SK-N-SH treated with all-trans-retinoic acid at 6 μM for 48 hours (cell line): ENCODE measurements at regions not wholly inside any gene's neighbourhood (a gene's known extent, or its start where the extent isn't known, plus 50 kb on each side); places are given as distances from the start of the nearest gene placed in this dataset.

Source experiments
- ATAC-seq: fragments of 200-7000 bp; cut with Tn5 transposase; 3 replicates; pipeline ENCODE4 v1.9.1; 2020; ENCODE audit warnings: mild to moderate bottlenecking, moderate library complexity
- ARNTL ChIP-seq: fragments of 450-650 bp; formaldehyde crosslinking; IDR thresholded peaks from 2 replicates; pipeline ENCODE4 v1.5.0; 2020; ENCODE audit warnings: low read depth, mild to moderate bottlenecking, moderate library complexity, borderline replicate concordance
- BACH2 ChIP-seq: fragments of 250-450 bp; sonication (Bioruptor Pico); IDR thresholded peaks from 2 replicates; pipeline ENCODE4 v1.9.0; 2021; ENCODE audit warnings: mild to moderate bottlenecking, borderline replicate concordance
- CSDC2 ChIP-seq: fragments of 250-450 bp; sonication (Bioruptor Pico); IDR thresholded peaks from 2 replicates; pipeline ENCODE4 v1.5.0; 2020; ENCODE audit warnings: mild to moderate bottlenecking, moderate library complexity
- ESRRG ChIP-seq: fragments of 250-450 bp; sonication (Bioruptor Pico); IDR thresholded peaks from 2 replicates; pipeline ENCODE4 v1.6.1; 2021; ENCODE audit warnings: mild to moderate bottlenecking
- GLIS3 ChIP-seq: fragments of 250-450 bp; sonication (Bioruptor Pico); IDR thresholded peaks from 2 replicates; pipeline ENCODE4 v1.5.0; 2020; ENCODE audit warnings: mild to moderate bottlenecking, moderate library complexity
- ISL1 ChIP-seq: fragments of 250-450 bp; sonication (Bioruptor Pico); IDR thresholded peaks from 2 replicates; pipeline ENCODE4 v2.1.2; 2022; ENCODE audit warnings: mild to moderate bottlenecking, moderate library complexity
- OSR1 ChIP-seq: fragments of 250-450 bp; sonication (Bioruptor Pico); IDR thresholded peaks from 2 replicates; pipeline ENCODE4 v1.8.0; 2022; ENCODE audit warnings: moderate library complexity, mild to moderate bottlenecking, inconsistent platforms
- PPARA ChIP-seq: fragments of 250-450 bp; sonication (Bioruptor Pico); IDR thresholded peaks from 2 replicates; pipeline ENCODE4 v1.5.0; 2020; ENCODE audit warnings: mild to moderate bottlenecking, borderline replicate concordance
- RARB ChIP-seq: fragments of 250-450 bp; sonication (Bioruptor Pico); IDR thresholded peaks from 2 replicates; pipeline ENCODE4 v1.8.0; 2021; ENCODE audit warnings: mild to moderate bottlenecking, moderate library complexity
- SNAI2 ChIP-seq: fragments of 250-450 bp; sonication (Bioruptor Pico); IDR thresholded peaks from 2 replicates; pipeline ENCODE4 v1.5.0; 2020; ENCODE audit warnings: mild to moderate bottlenecking, moderate library complexity
- TCF4 ChIP-seq: fragments of 250-450 bp; sonication (Bioruptor Pico); IDR thresholded peaks from 2 replicates; pipeline ENCODE4 v1.8.0; 2021; ENCODE audit warnings: mild to moderate bottlenecking, moderate library complexity, borderline replicate concordance
- TOX ChIP-seq: fragments of 250-450 bp; sonication (Bioruptor Pico); IDR thresholded peaks from 2 replicates; pipeline ENCODE4 v1.8.0; 2021; ENCODE audit warnings: mild to moderate bottlenecking, moderate library complexity, borderline replicate concordance
- ZC3H10 ChIP-seq: fragments of 250-450 bp; sonication (Bioruptor Pico); IDR thresholded peaks from 2 replicates; pipeline ENCODE4 v1.5.1; 2021; ENCODE audit warnings: mild to moderate bottlenecking, moderate library complexity
- ZFP3 ChIP-seq: fragments of 250-450 bp; sonication (Bioruptor Pico); IDR thresholded peaks from 2 replicates; pipeline ENCODE4 v1.5.0; 2020; ENCODE audit warnings: mild to moderate bottlenecking, moderate library complexity
- ZFP30 ChIP-seq: fragments of 450-650 bp; formaldehyde crosslinking; IDR thresholded peaks from 2 replicates; pipeline ENCODE4 v1.5.0; 2022; ENCODE audit warnings: mild to moderate bottlenecking, moderate library complexity
- ZNF565 ChIP-seq: fragments of 450-650 bp; formaldehyde crosslinking; conservative IDR thresholded peaks from 2 replicates; pipeline ENCODE4 v1.5.0; 2020; ENCODE audit warnings: low read depth, mild to moderate bottlenecking, moderate library complexity
- ZNF70 ChIP-seq: fragments of 450-650 bp; formaldehyde crosslinking; IDR thresholded peaks from 2 replicates; pipeline ENCODE4 v1.5.0; 2020; ENCODE audit warnings: mild to moderate bottlenecking, moderate library complexity
- ZNF8 ChIP-seq: fragments of 450-650 bp; formaldehyde crosslinking; IDR thresholded peaks from 2 replicates; pipeline ENCODE4 v1.5.0; 2020; ENCODE audit warnings: mild to moderate bottlenecking, moderate library complexity
- TF ChIP-seq, protein P1 (sequence below): fragments of 250-450 bp; sonication (Bioruptor Pico); IDR thresholded peaks from 2 replicates; pipeline ENCODE4 v1.5.0; 2020; ENCODE audit warnings: mild to moderate bottlenecking, moderate library complexity
- TF ChIP-seq, protein P2 (sequence below): fragments of 250-450 bp; sonication (Bioruptor Pico); IDR thresholded peaks from 2 replicates; pipeline ENCODE4 v1.5.1; 2020; ENCODE audit warnings: low read depth, mild to moderate bottlenecking, moderate library complexity
- TF ChIP-seq, protein P3 (sequence below): fragments of 250-450 bp; sonication (Bioruptor Pico); IDR thresholded peaks from 2 replicates; pipeline ENCODE4 v1.8.0; 2020; ENCODE audit warnings: mild to moderate bottlenecking, moderate library complexity, borderline replicate concordance
- TF ChIP-seq, protein P4 (sequence below): fragments of 250-450 bp; sonication (Bioruptor Pico); IDR thresholded peaks from 2 replicates; pipeline ENCODE4 v1.8.0; 2021; ENCODE audit warnings: low read depth, mild to moderate bottlenecking, moderate library complexity, borderline replicate concordance

DNA sequence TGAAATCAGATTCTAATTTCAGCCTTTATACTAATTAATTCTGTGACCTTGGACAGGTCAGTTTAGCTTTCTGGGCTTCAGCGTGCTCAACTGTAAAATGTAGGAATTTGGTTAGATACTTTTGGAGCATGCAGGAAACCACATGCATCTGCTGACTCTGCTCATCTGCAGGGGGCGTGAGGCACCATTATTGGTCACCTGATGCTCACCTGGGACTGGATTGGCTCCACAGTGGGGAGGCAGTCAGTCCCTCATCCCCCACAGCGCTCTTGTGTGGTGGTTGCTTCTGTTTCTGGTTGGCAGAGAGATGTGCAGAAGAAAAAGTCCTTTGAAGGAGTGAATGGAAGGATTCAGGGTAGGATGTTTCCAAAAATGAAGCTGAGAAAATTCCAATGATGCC lies 150.9 kb upstream of the MTPN start:
- TF ChIP-seq ZNF565 (CRISPR knock-in tag), result no peak
- no peak for TF ChIP-seq SNAI2 (CRISPR knock-in tag)
- no peak for TF ChIP-seq ZFP30 (CRISPR knock-in tag)
- TF ChIP-seq, protein P1, sequence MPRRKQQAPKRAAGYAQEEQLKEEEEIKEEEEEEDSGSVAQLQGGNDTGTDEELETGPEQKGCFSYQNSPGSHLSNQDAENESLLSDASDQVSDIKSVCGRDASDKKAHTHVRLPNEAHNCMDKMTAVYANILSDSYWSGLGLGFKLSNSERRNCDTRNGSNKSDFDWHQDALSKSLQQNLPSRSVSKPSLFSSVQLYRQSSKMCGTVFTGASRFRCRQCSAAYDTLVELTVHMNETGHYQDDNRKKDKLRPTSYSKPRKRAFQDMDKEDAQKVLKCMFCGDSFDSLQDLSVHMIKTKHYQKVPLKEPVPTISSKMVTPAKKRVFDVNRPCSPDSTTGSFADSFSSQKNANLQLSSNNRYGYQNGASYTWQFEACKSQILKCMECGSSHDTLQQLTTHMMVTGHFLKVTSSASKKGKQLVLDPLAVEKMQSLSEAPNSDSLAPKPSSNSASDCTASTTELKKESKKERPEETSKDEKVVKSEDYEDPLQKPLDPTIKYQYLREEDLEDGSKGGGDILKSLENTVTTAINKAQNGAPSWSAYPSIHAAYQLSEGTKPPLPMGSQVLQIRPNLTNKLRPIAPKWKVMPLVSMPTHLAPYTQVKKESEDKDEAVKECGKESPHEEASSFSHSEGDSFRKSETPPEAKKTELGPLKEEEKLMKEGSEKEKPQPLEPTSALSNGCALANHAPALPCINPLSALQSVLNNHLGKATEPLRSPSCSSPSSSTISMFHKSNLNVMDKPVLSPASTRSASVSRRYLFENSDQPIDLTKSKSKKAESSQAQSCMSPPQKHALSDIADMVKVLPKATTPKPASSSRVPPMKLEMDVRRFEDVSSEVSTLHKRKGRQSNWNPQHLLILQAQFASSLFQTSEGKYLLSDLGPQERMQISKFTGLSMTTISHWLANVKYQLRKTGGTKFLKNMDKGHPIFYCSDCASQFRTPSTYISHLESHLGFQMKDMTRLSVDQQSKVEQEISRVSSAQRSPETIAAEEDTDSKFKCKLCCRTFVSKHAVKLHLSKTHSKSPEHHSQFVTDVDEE, result no peak
- no peak for ATAC-seq

DNA sequence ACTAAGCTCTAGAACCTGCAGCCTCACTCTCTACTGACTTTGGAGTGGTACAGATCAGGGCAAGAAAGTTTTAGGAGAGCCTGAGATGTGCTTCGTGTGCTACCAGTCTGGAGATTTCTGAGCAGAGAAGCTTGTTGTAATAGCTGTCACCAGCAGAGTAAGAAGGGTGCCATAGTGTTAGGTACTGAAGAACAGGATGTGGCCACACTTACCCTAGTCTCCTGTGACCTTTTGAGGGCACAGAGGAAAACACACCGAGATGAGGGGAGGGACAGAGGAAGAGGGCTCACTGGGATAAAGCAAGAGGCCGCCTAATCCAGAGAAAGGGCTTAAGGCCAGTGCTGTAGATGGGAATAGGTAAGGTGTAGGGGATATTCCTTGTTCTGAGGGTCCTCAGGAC lies 146.2 kb upstream of the MTPN start:
- TF ChIP-seq, protein P1, result no peak
- TF ChIP-seq ISL1 (CRISPR knock-in tag) (no peak), ZNF70 (CRISPR knock-in tag) (no peak), OSR1 (CRISPR knock-in tag) (no peak), RARB (CRISPR knock-in tag) (no peak), ZFP30 (CRISPR knock-in tag) (no peak), ESRRG (CRISPR knock-in tag) (no peak), ZNF565 (CRISPR knock-in tag) (no peak), ZFP3 (no peak), BACH2 (CRISPR knock-in tag) (no peak), TOX (CRISPR knock-in tag) (no peak)
- ATAC-seq, result no peak

DNA sequence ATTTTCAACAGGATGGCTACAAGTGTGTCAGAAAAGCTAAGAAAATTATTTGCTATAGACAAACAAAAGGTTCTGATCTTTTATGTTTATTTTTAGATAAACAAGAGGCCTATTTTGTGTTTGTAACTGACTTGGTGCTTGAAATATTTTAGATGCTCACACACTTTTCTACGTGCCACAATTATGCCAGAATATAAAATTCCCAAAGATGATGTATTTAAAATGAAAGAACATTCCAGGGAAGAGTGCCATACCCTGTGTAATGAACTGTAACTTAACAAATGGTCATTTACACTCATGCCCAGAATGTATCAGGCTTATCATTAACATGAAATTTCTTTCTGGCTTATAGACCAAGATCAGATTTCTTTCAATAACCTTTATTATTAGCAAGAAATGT lies 144.9 kb upstream of the MTPN start:
- no peak for ATAC-seq
- TF ChIP-seq BACH2 (CRISPR knock-in tag) (no peak), ESRRG (CRISPR knock-in tag) (no peak), ZNF70 (CRISPR knock-in tag) (no peak), TOX (CRISPR knock-in tag) (no peak), CSDC2 (no peak)

DNA sequence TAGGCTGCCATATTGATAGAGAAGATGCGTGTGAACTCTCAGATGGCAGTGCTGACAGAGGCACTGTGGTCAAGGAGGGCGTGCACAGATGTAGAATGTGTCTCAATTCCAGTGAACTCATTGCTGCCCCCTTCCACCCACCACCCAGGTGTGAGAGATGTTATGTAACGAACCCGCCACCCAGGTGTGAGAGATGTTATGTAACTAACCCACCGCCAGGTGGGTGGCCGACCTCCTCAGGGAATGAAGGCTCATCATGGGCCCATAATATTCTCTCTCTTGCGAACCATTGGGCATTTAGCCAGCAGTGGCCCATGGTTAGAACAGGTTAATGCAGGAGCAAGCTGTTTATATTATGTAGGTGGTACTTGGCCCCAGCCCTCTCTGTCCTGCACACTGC lies 140.4 kb upstream of the MTPN start:
- no peak for TF ChIP-seq PPARA (CRISPR knock-in tag)
- no peak for ATAC-seq

DNA sequence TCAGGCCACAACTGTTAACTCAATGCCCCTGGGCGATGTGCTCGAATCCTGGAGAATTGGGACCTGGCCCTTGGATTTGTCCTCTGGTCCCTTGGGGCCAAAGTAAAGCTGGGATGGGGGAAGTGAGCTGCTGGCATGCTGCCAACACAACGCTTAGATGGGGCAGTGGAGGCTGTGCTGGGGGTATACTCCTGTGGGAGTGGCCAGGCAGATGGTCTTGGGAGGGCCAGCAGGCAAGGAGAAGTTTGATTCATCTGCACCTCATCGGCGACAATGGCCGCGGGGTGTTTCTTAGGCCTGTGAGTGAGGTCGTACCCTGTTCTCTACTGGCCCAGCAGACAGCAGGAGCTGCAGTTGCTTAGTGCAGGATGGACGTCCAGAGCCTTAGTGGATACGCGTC lies 139.0 kb upstream of the MTPN start:
- no peak for ATAC-seq
- TF ChIP-seq ZFP3 (no peak), ARNTL (CRISPR knock-in tag) (no peak), RARB (CRISPR knock-in tag) (no peak), ZC3H10 (CRISPR knock-in tag) (no peak), ZNF8 (CRISPR knock-in tag) (no peak), ESRRG (CRISPR knock-in tag) (no peak), OSR1 (CRISPR knock-in tag) (no peak), ZNF565 (CRISPR knock-in tag) (no peak), TCF4 (CRISPR knock-in tag) (no peak), TOX (CRISPR knock-in tag) (no peak), GLIS3 (no peak)
- TF ChIP-seq, protein P2, sequence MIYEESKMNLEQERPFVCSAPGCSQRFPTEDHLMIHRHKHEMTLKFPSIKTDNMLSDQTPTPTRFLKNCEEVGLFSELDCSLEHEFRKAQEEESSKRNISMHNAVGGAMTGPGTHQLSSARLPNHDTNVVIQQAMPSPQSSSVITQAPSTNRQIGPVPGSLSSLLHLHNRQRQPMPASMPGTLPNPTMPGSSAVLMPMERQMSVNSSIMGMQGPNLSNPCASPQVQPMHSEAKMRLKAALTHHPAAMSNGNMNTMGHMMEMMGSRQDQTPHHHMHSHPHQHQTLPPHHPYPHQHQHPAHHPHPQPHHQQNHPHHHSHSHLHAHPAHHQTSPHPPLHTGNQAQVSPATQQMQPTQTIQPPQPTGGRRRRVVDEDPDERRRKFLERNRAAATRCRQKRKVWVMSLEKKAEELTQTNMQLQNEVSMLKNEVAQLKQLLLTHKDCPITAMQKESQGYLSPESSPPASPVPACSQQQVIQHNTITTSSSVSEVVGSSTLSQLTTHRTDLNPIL (CRISPR knock-in tag), result no peak
- TF ChIP-seq, protein P3, sequence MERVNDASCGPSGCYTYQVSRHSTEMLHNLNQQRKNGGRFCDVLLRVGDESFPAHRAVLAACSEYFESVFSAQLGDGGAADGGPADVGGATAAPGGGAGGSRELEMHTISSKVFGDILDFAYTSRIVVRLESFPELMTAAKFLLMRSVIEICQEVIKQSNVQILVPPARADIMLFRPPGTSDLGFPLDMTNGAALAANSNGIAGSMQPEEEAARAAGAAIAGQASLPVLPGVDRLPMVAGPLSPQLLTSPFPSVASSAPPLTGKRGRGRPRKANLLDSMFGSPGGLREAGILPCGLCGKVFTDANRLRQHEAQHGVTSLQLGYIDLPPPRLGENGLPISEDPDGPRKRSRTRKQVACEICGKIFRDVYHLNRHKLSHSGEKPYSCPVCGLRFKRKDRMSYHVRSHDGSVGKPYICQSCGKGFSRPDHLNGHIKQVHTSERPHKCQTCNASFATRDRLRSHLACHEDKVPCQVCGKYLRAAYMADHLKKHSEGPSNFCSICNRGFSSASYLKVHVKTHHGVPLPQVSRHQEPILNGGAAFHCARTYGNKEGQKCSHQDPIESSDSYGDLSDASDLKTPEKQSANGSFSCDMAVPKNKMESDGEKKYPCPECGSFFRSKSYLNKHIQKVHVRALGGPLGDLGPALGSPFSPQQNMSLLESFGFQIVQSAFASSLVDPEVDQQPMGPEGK (CRISPR knock-in tag), result no peak
- TF ChIP-seq, protein P1, result no peak
- TF ChIP-seq, protein P4, sequence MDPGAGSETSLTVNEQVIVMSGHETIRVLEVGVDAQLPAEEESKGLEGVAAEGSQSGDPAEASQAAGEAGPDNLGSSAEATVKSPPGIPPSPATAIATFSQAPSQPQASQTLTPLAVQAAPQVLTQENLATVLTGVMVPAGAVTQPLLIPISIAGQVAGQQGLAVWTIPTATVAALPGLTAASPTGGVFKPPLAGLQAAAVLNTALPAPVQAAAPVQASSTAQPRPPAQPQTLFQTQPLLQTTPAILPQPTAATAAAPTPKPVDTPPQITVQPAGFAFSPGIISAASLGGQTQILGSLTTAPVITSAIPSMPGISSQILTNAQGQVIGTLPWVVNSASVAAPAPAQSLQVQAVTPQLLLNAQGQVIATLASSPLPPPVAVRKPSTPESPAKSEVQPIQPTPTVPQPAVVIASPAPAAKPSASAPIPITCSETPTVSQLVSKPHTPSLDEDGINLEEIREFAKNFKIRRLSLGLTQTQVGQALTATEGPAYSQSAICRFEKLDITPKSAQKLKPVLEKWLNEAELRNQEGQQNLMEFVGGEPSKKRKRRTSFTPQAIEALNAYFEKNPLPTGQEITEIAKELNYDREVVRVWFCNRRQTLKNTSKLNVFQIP (CRISPR knock-in tag), result no peak
